RWPE1 (cell line): ENCODE measurements at regions not wholly inside any gene's neighbourhood (a gene's known extent, or its start where the extent isn't known, plus 50 kb on each side); places are given as distances from the start of the nearest gene placed in this dataset.
"Not testable (repeated sequence)": the region's sequence is repeated elsewhere in the genome, so short reads cannot be mapped to it uniquely, and the experiment has no call there.

Experiments used
- CTCF ChIA-PET: fragments of 350-600 bp; sonication (Branson Sonifier 250); formaldehyde crosslinking; extraction: SDS; loops from one replicate; lab custom pipeline; 2021; lab: Yijun Ruan, JAX
- POLR2A ChIA-PET: fragments of 400-600 bp; formaldehyde crosslinking; extraction: SDS; loops from one replicate; lab custom pipeline; 2020; ENCODE audit warnings: antibody characterized with exemption; ENCODE audit not compliant: low non-redundant PET; lab: Yijun Ruan, JAX
- DNase-seq: peaks from one replicate; pipeline ENCODE4 v3.0.0; 2012; ENCODE audit warnings: low spot score
- H3K27ac ChIP-seq: fragments of 450-650 bp; 2 replicates; pipeline ENCODE4 v1.5.1; 2017
- TF ChIP-seq, protein P1 (sequence below): fragments of 450-650 bp; conservative IDR thresholded peaks from 2 replicates; pipeline ENCODE4 v1.5.1; 2017; ENCODE audit warnings: low read depth, mild to moderate bottlenecking

DNA sequence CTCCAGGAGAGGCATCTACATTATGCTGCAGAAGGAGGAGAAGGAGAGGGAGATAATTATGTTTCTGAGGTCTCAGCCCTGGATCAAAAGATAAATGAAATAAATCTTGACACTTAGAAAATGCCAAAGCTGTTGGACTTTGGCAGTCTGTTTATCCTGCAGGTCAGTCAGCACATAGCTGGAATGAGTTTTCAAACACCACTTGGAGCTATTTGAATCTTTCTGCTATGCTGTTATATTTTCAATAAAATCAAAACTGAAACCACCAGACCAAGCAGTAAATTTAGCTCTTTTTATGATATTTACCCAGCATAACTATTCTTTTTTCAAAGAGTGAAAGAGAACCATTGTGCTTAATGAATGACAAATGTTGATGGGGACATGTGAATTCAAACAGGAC lies 505.1 kb upstream of the ITGA1 start:
- no peak for DNase-seq
- TF ChIP-seq, protein P1, sequence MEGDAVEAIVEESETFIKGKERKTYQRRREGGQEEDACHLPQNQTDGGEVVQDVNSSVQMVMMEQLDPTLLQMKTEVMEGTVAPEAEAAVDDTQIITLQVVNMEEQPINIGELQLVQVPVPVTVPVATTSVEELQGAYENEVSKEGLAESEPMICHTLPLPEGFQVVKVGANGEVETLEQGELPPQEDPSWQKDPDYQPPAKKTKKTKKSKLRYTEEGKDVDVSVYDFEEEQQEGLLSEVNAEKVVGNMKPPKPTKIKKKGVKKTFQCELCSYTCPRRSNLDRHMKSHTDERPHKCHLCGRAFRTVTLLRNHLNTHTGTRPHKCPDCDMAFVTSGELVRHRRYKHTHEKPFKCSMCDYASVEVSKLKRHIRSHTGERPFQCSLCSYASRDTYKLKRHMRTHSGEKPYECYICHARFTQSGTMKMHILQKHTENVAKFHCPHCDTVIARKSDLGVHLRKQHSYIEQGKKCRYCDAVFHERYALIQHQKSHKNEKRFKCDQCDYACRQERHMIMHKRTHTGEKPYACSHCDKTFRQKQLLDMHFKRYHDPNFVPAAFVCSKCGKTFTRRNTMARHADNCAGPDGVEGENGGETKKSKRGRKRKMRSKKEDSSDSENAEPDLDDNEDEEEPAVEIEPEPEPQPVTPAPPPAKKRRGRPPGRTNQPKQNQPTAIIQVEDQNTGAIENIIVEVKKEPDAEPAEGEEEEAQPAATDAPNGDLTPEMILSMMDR: no peak
- H3K27ac ChIP-seq: no peak overlapping the region
- ChIA-PET CTCF (interaction anchor here (0.6 to 0.7 kb wide), 2 partner anchors 9 to 177 kb away, joined by 3 to 4 read pairs; no protein-coding TSS in a partner anchor), POLR2A (no interaction called here)

DNA sequence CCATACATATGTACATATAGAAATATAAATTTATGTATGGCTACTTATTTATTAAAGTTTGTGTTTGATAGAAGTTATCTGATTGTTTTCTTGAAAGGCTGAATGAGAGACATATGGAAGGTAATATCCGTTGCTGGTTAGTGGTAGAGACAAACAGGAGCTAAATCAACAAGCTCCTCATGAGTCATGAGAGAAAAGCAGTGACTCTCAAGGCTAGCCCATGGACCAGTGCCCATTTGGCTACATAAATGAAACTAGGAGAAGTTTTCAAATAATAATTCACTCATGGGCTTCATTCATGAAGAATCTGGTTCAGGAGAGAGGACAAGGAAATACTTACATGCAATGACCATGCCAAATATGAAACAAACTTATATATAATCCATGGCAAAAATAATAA lies 504.5 kb upstream of the ITGA1 start:
- ChIA-PET CTCF (no interaction called here), POLR2A (no interaction called here)
- DNase-seq: peak; percentile 13
- TF ChIP-seq, protein P1: no peak
- no peak overlapping the region for H3K27ac ChIP-seq

DNA sequence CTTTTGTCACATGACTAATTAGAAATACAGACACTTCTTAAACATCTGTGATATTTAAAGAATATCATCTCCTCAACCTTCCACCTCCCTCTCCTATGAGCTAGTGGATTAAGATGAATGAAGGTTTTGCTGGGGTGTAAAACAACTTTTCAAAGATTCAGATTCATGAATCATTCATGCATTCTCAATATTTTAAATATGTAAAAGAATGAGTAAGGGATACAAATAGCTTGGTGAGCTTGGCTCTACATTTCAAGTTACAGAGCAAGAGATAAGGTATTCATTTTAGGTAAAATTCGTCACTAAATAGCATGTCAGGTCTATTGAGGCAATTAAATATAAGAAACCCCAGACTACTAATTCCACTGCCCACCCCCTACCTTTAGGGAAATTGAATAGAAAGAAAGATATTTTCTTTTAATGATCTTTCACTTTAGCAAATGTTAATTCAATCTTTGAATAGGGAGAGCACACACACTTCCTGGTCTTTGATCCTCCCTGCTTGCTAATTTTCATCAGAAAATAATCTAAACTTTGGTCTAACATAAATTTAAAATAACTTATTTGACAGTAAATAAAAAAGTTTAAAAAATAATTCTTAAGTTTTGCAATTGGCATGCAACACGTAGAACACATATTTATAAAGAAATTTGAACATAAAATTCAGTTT lies 486.9 kb upstream of the ITGA1 start:
- ChIA-PET POLR2A (no interaction called here), CTCF (no interaction called here)
- no peak for DNase-seq
- TF ChIP-seq, protein P1: no peak
- no peak overlapping the region for H3K27ac ChIP-seq

DNA sequence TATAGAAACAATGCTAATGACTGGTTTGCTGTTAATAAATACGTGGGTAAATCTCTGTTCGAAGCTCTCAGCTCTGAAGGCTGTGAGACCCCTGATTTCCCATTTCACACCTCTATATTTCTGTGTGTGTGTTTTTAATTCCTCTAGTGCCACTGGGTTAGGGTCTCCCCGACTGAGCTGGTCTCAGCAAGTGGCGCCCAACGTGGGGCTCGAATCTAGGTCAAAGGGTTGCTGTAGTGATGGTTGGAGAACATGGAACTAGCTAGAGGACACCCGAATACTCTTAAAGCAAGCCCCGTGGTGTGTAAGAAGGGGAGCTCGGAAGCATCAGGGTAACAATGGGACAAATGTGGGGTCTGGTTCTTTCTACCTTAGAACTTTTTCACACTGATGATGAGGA lies 482.9 kb upstream of the ITGA1 start:
- POLR2A ChIA-PET, DNase-seq, H3K27ac ChIP-seq, CTCF ChIA-PET: not testable (repeated sequence)

DNA sequence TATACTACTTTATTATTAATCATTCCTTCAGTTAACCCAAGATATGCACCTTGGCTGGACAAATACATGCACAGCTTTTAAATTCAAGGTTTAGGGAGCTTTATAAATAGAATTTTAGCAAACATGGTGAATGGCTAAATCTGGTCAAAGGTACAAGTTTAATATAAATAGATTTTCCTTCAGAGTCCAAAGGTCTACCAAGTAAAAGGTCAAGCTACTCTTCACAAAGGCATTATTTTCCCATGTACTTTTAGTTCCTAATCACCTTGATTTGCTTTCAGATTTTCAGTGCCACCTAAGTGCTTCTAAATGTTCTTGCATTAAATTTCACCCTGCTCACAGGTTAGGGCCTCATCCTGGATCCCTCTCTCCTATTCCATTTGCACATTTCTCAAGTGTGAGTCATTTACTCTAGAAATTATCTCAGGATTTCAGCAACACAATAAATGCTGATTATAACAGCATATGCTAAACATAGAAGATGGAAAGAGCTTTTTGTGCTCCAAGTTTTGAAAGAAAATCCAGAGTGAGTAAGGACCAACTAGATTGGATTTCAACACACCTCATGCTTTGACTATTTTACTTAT lies 459.4 kb upstream of the ITGA1 start:
- TF ChIP-seq, protein P1: no peak
- no peak overlapping the region for H3K27ac ChIP-seq
- CTCF ChIA-PET: interaction anchor here (0.6 kb wide), 1 partner anchor 291 kb away, joined by 5 read pairs; no protein-coding TSS in a partner anchor
- POLR2A ChIA-PET: no interaction called here
- peak; percentile 16 for DNase-seq

DNA sequence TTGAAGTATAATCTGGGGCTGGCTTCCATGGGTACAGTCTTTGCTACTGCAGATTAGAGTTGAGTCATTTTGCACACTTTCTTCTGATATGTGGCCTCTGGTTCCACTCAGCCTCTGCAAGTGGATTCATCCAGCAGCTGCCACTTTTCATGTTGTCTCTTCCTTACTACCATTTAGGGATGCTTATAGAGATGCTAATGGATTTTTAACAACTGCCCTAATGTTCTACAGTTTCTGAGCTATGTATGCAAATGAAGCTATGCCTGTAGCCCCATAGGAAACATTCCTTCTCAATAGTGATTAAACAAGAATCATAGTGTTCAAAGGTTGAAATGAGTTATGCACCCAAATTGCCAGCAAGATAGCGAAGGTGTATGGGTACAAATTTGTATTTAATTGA lies 456.0 kb upstream of the ITGA1 start:
- H3K27ac ChIP-seq: no peak overlapping the region
- ChIA-PET CTCF (no interaction called here), POLR2A (no interaction called here)
- DNase-seq: no peak
- TF ChIP-seq, protein P1: no peak

DNA sequence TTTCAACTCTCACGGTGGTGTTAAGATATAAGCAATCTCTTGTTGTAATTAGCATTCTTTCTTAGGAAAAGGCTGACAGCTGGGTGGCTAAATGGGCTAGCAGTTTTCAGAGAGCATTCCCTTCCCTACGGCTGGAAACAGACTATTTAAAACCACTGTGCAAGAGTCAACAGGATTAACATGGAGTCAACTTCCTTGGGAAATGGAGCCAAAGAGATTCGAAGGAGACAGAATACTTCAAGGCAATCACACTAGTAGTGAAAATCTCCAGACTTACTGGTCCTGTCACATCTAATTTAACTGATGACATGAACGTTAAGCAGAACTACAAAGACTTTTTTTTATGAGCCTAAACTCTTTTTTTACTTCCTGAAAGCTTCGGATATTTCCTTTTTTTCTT lies 453.3 kb upstream of the ITGA1 start:
- POLR2A ChIA-PET: no interaction called here
- CTCF ChIA-PET: no interaction called here
- TF ChIP-seq, protein P1: no peak
- no peak overlapping the region for H3K27ac ChIP-seq
- no peak for DNase-seq
